ENCODE measurements at regions not wholly inside any gene's neighbourhood (a gene's known extent, or its start where the extent isn't known, plus 50 kb on each side); places are given as distances from the start of the nearest gene placed in this dataset.

- TF ChIP-seq POLR2A (IDR thresholded peaks at IDR 0.05) (no peak), CTCF (IDR thresholded peaks at IDR 0.05) (no peak)
Observed at GRCh38 chr5:28380167-28380566, 1341.8 kb upstream of the CDH9 start.

All from Peyer's patch (tissue), 4 donors.